Medulla oblongata (tissue), 1 donor: ENCODE measurements at regions not wholly inside any gene's neighbourhood (a gene's known extent, or its start where the extent isn't known, plus 50 kb on each side); places are given as distances from the start of the nearest gene placed in this dataset.

Experiments
- DNase-seq: peaks from one replicate; pipeline ENCODE4 v3.0.0-alpha.2; 2015; ENCODE audit errors: extremely low spot score

DNA sequence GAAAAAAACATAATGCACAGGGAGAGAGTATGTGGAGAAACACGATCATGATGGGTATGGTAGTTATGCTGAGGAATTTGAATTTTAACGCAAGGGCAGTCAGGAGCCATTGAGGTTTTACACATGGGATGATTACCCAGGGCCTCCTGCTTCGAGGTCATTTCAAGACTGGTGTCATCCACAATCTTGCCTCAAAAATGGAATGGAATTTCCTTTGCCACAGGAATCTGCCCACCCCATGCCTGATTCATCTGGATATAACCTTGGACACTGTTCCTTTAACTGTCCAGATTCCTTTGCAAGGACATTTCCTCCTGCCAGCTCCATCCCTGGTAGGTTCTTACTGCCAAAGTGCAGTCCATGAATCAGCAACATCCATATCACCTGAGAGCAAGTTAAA is 655.9 kb upstream of the TENM4 start:
- DNase-seq = no peak

DNA sequence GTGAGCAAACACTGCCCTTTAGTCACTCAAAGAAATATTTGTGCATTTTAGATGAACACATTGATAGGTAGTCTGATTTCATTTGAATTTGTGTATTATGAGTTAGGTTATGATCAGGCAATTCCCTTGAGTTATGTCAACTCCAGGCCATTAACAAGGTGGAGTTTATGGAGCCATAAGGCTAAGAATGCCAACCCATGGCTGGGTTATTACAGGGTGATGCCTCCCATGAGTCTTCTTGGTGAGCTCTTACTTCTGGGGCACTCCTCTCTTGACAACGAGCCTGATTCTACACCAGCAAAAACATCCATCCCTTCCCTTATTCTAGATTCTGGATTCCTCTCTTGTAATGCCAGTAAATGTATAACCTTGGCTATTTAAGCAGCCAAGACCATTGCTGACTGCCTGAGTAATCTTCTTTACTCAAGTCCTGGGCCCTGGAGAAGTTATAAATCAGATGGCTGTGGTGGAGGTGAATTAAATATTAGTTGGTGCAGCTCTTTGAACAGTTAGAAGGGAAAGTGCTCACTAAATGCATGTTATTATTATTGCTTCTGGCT is 645.7 kb upstream of the TENM4 start:
- no peak for DNase-seq

DNA sequence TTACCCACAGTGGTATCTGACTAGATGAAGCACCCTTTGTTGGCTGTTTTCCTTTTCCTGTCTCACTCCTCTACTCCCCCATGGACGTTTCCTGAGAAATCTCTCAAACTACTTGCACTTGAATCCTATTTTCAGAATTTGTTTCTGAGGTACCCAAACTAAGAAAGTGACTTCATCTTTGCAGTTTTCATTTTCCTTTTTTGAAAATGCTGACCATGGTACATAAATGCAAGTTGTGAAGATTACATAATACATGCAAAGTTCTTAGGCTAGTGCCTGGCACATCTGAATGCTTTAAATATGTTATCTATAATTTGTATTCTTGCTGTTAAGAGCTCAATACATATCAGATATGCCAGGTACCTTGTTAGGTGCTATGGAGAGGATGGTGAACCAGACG is 644.7 kb upstream of the TENM4 start:
- DNase-seq = no peak

DNA sequence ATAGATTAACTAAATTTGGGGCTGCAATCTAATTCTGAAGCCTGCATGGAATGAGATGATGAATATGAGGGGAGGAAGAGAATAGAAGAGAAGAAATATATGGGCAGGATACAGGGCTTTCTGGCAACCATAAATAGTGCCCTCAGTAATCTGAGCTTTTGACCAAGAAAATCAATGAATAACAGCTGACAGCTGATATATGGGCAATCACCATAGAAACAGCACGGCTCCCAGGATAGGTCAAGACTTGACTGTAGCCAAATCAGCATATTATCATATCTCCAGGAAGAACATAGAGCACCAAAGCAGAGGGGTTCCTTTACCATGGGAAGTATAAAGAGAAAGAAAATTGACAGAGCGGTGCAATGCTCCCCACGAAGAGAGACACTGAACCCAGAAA is 643.8 kb upstream of the TENM4 start:
- no peak for DNase-seq

DNA sequence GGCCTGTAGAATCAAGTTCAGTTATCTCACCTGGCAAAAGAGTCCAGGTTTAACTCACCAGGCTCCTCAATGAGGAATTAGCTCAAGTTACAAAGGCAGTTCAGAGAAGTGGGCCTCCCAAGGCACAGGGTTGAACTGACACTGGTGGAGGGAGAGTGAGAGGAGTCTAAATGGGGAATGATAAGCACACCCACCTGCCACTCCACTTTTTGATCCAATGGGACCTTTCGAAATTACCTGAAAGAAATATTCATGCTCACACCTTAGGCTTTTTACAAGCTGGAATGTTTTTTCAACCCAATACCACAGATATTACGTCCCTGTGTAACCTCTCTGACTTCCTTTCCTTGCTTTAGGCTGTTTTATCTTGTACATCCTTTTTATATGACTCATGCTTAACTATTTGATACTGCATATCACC is 642.7 kb upstream of the TENM4 start:
- DNase-seq = no peak

DNA sequence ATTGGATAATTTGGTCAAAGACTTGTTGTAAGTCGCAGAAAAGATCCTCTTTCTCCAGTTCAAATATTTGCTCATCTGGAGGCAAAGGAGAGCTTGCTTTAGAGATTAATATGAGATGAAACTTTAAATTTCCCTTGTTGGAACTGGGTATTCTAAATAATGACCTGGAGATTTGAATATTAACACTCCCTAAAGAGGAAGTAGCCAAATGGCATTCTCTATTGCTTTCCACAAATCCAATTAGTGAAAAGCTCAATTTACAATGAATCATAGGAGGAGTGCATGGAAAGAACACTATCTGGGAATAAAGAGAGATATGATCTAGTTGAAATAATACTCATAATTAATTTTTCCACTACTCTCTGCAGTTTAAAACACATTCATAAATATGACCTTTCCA is 641.6 kb upstream of the TENM4 start:
- DNase-seq = no peak

DNA sequence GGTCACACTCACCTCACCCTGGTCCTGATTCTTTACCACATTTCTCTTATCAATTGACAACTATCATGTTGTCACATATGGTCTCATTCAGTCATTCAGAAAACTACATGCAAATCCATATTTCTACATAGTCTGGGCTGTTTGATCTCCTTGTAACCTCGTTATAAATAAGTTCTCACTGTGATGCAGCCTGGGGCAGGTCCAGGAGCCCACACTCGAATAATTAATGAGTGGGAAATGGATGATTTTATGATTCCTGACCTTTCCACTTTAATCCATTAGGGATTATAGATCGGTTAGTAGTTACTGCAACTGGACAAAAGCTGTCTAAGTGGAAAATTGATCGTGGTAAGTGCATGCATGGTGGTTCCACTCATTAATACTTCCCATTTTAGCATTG is 636.3 kb upstream of the TENM4 start:
- DNase-seq = no peak

DNA sequence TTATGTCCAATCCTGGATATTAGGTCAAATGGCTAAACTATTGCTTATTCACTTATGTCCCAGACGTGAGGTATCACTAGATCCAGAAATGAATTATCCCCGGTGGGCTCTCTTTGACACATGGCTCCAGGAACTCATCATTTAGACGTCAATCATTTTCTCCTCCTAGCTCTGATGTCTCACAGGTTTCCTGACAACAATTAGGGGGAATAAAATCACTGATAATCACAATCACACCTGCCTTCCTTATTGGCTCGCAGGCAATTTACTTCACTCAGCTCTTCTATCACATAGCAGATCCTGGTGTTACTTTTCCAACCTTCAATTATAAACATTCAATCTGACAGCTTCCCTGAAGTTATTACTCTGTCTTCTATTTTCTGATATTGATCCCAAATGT is 634.0 kb upstream of the TENM4 start:
- no peak for DNase-seq

DNA sequence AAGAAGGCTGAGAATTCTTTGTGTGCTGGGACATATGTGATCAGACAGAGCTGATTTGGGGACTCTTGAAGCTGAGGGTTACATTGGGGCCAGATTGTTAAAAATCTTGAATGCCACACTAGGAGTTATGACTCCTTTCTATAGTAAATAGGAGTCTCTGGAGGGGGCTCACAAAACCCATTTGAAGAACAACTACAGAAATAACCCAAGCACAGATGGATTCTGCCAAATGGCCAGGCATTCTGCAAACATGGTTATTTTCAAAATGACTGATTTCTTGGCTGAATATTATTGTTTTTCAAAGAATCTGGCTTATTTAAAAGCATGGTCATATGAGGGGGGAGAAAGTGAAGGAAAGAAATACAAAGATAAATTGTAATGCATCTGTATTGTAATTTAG is 625.5 kb upstream of the TENM4 start:
- DNase-seq = no peak

DNA sequence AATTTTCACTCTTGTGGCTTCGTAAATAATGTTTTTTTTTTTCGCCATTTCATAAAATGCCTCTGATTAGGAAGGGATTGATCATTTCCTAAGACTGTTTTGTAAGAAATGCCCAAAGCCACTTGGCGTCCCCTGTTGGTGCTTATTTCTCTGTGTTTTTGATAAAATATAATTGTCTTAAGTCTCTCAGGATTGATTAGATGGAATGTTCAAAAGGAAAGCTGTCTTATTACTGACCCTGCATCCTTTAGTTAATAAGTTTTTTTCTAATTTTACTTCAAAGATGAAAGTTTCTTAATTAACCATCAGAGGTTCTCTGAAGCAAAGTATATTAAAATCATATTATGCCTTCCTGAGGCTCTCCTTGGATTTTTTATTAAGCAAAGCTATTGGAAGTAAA is 624.3 kb upstream of the TENM4 start:
- no peak for DNase-seq

DNA sequence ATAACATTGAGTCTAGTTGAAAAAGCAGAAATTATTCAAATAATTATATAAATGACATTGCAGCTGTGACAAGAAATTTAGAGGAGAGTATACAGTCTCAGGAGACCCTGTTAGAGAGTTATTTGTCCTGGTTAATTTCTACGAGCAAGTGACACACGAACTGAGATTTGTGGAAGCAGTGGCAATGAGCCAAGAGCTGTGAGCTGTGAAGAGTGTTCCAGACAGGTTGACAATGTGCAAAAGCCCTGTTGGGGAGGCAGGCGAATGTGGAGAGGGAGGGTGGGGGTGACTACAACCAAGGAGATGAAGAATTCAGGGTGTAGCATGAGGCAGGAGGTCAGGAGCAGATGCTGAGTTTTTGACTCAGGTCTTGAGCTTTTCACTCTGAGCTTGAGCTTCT is 620.2 kb upstream of the TENM4 start:
- no peak for DNase-seq

DNA sequence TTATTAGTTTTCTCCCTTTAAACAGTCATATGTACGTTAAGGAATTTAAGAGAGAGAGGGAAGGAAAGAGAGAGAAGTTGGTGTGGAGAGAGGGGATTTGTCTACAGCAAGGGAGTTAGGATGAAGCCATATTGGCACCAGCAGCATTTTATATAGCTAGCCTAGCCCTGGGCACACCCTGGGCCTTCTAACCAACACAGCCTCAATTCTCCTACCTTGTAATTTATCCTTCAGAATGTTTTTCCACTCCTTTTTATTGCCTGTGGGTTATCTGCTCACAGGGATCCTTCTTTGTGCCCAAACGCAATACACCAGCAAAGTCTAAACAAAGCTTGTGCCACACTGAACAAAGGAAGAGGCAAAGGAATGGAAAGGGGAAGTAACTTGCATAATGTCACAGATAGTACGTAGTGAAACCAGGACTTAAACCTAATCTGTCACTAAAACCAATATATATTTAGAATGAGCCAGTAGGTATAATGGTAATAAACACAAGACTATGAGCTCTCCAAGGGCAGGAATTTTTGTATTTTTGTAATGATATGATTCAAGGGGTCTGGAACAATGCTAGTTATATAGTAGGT is 613.8 kb upstream of the TENM4 start:
- DNase-seq = no peak

DNA sequence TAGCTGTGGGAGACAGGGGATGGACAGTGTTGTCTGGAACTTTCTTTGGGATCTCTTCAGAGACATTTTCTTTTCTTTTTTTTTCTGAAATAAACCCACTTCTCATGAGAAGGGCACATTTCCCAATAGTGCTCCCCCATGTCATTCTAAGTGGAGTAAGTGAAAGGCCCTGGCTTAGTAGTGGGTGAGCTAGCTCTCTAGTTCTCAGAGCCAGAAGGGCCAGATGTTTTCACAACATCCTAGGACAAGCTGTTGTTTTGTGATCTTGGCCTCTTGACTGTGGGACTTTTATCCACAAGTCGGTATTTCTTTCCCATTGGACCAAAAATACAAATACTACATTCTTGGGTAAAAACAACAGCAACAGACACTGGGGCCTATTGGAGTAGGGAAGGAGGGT is 607.7 kb upstream of the TENM4 start:
- DNase-seq = no peak

DNA sequence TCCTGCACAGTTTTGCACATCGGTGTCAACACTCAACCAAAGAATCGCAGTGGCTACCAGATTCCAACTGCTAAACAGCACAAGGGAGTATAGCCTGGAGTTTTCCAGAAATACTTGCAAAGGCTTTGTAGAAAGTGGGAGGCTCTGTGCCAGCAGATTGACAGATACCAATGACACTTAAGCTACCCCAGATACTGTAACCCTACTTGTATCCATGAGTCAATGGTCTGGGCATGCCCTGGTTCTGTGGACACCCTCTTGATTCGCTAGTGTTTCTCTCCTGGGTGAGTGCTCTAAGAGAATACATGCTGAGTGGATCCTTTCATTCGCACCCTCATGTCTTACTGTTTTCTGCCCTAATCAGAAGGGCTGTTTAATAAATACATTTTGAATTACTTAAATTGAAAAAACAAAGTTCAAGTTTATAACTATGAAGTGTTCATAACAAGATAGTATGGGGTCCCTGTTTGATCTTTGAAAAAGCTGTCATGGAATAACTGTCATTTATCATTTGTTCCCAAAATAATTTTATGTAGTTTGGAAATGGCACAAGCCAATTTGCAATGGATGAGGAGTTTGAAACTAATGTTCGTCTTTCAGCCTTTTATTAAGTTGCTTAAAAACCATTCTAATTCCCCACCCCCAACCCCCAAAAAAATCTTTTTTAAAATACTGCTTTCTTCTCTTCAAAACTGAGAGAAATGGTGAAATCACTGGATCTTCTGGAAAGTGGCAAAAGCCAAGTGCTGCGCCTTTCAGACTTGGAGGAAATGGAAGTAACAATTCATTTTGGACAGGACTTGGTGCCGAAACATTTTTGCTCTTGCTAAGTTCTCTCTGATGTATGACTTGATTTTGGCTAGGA is 600.5 kb upstream of the TENM4 start:
- DNase-seq = no peak

DNA sequence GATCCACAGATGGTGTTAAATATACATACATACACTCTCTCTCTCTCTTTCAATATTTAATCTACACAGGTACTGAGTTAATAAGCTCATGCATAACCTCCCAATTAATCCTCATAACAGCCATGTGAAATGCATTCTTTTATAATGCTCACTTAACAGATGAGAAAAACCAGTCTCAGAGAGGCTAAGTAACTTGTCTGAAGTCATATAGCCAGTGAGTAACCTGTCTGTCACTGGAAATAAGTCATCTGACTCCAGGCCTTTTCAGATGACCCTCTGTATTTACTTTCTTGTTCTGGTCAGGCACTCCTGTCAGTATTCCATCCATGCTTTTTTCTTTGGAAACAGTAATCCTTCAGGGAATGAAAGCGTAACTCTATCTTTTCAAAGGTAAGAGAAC is 594.0 kb upstream of the TENM4 start:
- no peak for DNase-seq

DNA sequence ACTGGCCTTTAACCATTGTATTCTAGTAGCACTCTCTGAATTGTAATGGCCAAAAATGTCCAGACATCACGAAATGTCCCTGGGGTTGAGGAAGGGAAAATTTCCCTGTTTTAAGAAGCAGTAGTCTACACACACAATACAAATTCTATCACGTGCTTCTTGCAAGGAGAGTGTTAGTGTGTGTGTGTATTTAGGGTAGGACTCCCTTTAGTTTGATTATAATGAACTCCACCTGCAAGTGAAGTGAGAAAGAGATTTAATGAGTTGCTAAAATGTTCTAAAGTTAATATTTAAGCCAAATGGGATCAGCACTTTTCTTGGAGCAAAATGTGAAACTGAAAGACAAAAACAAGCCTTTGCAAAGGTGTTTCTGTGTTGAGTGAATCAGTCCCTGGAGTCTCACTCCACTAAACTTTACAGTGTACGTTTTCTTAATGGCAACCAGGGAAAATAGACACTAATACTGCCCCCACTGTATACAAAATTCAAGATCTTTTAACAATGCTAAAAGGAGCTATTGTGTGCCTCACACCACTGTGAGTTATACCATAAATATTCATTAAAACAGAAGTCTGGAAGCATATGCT is 590.3 kb upstream of the TENM4 start:
- DNase-seq = no peak

DNA sequence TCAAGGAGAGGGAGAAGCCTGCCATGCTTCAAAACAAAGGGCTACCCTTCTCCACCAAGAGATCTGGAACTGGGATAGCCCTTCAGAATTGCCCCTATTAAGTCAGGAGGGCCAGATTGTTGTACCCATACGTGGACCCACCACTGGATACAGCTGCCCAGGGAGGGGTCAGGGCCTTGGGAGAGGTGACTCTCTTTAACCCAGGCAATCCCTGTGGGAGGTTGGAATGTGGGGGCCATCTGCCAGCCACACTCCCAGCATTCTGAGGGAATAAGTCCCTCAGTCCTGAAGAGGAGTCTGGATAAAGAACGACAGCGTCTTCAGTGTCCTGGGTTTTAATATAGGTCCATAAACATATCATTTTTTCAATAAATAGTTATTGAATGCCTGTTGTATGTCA is 588.2 kb upstream of the TENM4 start:
- DNase-seq = no peak

DNA sequence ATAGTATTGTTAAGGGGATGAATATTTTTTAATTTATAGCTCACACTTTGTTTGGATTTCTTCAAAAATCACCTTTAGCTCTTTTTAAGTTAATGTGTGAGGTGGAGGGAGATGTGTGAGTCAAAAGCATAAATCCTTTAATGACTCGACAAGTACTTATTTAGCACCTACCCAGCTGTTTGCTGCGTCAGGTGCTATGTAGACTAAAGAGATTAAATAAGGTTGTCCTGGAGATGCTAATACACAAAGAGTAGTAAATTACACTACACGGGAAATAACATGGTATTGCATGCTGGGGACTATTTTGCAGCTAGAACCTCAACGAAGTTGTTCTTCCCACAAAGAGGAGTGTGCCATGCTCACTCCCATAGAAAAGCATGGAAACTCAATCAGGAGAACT is 583.3 kb upstream of the TENM4 start:
- no peak for DNase-seq

DNA sequence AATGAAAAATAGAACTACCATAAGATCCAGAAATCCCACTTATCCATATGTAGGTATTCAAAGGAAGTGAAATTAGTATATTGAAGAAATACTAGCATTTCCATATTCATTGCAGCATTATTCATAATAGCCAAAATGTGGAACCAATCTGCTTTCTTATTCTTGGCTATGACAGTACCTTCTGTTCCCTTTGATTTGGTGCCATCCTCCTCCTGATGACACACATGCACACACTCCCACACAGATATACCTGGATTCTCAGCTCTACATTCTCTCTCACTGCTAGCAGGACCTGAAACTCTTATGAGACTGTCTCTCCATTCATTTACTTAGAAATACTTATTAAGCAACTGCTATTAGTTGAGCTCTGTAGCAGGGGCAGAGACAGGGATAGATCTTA is 582.6 kb upstream of the TENM4 start:
- no peak for DNase-seq

DNA sequence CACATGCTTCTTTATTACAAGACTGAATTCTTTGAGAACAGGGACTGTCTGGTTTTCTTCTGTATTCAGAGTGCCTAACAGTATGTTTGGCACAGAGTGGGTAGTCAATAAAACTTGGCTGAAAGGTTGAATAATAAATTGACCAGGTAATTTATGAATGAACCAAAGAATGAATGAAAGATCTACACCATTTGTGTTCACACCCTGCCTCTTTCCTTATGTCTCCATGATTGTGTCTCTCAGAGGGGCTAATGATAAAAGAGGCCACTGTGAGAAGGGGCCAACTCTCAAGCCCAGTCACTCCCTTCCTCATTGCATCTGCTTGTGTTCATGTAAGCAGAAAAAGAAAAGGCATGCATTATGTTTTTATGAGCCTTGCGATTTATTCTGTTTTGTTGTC is 569.7 kb upstream of the TENM4 start:
- DNase-seq = no peak

DNA sequence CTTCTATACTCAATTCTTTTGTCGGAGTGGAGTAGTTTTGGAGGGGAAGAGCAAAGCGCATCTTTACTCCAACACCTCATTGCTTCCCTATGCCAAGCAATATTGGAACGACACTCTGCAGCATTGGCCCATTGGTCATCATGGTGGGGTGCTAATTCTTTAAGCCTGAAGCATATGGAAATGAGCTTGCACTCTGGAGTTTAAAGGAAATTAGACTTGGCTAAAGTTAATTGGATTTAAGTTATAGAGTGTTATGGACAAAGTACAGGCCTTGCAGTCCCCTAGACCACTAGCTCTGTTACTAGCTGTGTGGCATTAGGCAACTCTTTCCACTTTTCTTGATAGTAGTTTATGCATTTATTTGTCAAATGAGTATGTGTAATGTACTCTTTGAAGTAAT is 568.3 kb upstream of the TENM4 start:
- no peak for DNase-seq

DNA sequence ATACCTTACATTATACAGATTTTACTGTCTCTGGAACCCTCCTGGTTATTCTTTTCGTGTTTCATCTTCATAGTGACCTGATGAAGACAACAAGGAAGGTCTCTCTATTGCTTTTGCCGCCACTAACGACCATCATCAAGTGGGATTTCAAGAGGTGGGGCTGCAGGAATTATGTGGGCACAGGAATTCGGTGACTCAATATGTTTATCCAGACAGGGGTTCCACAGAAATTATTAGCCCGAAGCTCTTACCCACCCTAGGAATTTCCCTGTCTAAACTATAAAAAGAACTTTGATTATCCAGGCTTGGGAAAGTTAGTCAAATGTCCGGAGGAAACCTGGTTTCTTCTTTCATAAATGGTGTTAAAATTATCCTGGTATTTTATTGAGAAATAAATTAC is 566.8 kb upstream of the TENM4 start:
- no peak for DNase-seq

DNA sequence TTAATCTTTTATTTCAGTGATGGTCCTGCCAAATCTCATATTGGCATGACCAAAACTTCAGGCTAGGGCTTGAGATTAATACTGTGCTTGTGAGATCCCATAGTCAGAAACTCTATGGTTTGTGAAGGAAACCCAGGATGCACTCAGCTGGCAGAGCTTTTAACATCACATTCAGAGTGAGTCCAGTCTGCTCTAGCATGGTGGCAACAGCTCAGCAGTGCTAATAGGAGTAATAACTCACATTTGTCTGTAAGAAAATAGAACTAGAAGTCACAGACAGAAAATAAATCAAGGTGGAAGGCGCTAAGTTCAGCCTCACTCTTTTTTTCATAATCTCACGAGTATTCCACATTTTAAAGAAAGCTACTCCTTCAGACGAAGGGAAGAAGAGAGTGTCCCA is 549.3 kb upstream of the TENM4 start:
- DNase-seq = no peak
